SKM-1 (cell line): ENCODE measurements at regions not wholly inside any gene's neighbourhood (a gene's known extent, or its start where the extent isn't known, plus 50 kb on each side); places are given as distances from the start of the nearest gene placed in this dataset.

Experiments used
- DNase-seq: peaks from one replicate; lab custom pipeline; 2025; ENCODE audit not compliant: unreplicated experiment; lab: John Stamatoyannopoulos, UW

DNA sequence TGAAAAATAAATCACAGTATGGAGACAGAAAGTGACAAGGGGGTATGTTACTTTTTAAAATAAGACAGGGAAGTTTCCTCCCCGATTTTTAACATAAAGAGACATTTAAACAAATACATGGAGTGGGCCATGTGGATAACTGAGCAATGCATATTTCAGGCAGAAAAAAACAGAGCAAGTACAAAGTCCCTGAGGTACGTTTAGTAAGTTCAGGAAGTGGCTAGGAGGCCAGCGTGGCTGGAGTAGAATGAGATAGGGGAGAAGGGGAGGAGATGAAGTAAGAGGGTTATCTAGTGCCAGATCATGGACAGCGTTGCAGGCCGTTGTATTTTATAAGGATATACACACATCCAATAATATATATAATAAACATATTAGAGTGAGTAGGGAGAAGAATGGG lies 84.2 kb upstream of the ELL2 start:
- no peak for DNase-seq

DNA sequence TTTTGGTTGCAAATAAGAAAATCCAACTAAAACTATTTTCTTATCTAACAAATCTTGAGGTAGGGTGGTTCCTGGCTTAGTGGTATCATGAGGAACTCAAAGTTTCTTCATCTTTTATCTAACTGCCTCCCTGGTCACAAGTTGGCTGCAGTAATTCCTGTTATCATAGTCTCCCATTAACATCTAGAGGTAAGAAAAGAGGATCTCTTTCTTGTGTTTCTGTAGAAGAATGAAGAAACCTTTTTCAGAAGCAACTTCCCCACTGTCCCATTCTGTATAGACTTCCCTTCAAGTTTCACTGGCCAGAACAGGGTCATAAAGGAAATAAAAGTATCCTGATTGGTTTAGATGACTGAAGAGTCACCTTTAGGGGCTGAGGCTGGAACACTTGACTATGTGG lies 81.8 kb upstream of the ELL2 start:
- peak; percentile 87 for DNase-seq

DNA sequence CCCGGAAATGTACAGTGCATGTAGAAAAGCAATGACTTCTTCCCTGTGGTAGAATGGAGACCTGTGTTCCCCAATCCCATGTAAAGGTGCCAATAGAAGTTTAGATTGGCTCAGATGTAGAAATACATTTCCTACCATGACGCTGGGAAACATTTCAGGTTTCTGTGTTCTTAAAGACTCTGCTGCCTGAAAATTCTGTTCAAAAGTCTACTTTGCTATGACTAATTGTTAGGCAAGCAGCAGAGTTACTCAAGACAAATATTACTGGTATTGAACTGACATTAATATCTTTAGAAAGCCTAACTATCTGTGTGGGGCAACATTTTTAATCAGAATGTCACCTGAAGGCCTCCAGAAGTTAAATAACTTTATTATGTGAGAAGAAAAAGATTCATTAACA lies 75.5 kb upstream of the ELL2 start:
- DNase-seq: no peak

DNA sequence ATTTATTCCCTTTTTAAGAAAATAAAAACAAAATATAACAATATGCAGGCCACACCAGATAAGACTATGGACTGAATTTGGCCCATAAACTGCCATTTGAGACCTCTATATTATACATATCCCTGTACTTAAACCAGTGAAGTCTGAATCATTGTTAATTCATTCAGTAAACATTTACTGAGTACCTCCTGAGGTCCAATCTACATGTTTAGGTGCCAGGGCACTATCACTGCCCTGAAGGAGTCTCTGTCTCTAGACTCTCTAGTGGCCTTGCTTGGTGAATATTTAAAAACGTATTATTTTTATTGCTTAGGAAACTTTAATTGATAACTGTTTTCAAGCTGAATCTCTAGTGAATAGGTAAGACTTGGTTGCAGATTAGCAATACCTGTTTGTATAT lies 74.7 kb upstream of the ELL2 start:
- DNase-seq: no peak

DNA sequence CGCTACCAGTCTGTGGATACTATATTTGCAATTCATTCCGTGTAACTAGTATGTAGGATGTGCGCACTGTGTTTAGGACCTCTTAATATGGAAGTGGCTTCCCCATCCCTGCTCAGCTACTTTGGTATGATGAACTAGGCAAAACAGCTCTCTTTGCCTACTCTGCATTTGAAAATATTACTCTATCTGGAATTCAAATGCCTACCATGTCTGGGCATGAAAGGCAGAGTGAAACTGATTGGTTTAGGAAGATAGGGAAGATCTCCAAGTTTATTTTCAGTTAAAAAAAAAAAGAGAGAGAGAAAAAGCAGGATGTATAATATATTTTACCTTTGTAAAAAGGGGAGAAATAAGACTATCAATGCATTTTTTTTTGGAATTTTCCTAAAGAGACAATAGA lies 74.1 kb upstream of the ELL2 start:
- no peak for DNase-seq

DNA sequence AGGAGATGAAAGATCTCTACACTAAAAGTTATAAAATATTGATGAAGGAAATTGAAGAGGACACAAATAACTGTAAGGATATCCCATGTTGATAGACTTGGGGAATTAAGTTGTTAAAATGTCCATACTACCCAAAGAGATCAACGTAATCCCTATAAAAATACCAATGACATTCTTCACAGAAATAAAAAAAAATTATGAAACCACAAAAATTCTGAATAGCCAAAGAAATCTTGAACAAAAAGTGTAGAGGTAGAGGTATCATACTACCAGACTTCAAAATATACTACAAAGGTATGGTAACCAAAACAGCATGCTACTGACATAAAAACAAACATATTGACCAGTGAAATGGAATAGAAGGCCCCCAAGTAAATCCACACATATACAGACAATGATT lies 71.5 kb upstream of the ELL2 start:
- DNase-seq: no peak

DNA sequence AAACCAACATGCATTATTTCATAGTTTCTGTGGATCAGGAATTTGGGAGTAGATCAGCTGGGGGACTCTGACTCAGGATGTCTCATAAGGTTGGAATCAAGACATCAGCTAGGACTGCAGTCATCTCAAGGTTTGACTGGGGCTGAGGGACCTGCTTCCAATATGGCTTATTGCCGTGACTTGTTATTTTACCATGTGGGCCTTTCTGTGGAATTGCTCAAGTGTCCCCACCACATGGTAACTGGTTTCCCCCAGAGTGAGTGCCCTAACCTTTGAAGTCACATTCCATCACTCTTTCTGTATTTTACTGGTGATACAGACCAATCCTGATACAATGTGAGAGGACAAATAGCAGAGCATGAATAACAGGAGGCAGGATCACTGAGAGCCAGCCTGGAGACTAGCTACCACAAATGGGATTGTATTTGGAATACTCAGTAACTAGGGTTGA lies 70.2 kb upstream of the ELL2 start:
- no peak for DNase-seq

DNA sequence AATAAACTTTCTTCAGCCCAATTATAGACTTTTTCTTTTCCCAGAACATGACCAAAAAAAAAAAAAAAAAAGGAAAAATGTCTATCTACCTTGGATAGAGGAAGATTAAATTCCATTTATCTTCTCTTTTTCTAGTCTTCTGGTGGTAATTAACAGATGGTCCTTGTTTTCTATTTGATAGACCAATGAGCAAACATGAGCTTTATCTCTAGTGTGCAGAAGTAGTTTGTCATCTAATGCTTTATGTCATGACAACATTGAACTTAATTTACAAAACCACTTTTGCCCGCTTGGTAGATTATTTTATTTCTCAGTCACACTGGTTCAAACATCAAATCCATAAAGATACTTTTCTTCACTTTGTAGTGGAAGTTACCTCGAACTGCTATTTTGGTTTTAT lies 69.5 kb upstream of the ELL2 start:
- no peak for DNase-seq

DNA sequence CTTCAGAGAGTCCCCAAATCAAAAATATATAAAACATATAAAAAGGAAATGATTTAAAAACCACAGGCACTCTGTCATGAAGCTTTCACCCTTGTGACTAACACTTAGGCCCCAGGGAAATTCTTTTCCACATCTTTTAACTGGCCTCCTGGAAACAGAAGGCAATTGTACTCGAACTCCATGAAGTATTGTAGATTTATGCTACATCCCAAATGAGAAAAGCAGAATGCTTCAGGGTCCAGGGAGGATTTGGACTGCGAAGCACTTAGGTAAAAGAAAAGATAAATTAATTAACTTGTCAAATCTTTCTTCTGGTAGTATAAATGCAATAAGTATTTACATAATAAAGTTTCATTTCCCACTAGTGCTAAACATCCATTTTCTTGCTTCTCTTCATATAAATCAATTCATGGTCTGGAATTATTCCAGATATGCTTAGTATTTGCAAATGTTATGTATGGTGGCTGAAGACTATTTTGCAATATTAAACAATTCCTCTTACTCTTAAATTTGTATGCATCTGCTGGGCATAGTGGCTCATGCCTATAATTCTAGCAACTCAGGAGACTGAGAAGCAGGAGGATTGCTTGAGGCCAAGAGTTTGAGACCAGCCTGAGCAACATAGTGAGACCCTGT lies 64.9 kb upstream of the ELL2 start:
- DNase-seq: no peak

DNA sequence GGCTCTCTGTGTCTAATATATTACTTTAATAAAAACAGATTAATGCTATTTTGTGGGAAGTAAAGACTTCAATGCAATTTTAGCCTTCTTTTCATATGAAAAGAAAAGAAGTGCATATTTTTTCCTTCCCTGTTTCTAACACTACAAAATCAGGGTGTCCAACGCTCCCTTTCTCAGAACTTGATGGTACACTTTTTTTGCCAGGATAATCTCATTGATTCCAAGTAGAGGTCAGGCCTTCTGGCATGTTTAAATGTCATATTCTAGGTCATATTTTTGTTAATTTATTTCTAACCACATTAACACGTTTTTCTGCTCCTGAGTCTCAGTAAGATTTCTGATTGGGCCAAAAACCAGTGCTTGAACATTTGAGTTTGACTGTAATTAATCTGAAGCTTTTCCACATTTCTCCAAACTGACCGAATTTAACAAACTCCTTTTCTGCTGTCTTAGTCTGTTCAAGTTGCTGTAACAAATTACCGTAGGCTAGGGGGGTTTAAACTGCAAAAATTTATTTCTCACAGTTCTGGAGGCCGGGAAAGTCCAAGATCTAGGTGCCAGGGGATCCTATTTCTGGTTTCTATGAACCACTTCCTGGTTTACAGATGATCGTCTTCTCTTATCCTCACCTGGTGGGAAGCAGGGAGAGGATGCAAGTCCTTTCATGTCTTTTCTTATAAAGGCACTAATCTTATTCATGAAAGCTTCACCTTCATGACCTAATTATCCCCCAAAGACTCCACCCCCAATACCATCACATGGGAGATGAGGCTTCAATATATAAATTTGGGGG lies 63.2 kb upstream of the ELL2 start:
- DNase-seq: no peak

DNA sequence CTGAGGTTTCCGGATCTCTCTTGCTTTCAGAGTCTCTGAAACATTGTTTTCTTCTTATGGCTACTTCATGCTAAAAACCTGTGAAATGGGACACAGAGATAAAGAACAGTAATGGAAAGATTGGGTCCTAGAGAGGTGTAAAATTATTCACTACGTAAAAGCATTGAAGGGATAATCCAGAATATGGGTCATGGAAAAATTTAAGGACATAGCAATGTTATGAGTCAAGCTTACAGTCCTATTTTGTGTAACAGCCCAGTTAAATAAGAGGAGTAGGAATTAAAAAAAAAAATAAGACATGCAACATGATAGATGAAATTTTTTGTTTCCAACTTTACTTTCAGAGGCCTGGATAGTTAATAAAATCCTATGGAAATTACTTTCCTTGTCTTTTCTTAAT lies 61.9 kb upstream of the ELL2 start:
- DNase-seq: no peak

DNA sequence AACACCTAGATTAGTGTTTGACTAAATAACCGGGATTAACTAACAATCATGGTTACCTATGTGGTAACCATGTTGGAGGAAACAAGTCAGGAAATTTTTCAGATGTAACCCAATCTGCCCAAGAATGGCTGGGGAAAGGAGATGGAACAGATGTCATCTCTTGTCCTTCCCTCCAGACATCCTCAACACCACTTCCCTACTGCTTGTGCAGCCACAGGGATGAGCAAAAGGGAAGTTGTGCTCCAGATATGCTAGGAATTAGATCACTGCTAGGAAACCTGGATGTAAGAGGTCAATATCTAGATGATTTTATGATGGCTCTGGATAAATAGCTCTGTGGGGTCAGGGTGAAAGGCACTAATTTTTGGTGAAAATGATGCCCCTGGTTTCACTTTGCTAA lies 61.3 kb upstream of the ELL2 start:
- no peak for DNase-seq

DNA sequence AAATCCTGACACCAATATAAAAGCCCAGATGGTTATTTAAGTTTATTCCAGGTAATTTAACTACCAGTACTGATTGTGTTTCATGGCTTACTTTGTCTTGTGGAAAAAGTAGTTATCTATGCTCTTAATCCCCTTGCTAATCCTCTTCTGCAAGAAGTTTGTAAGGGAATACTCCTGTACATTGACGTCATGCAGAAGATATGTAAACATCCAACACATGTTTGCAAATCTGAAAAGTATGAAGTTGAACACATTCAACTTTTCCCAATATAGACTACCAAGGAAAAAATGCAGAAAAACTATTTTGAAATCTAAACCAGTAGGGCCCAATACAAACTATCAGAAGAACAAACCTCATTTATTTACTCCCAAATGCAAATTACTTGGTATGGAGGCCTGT lies 56.3 kb upstream of the ELL2 start:
- DNase-seq: no peak

DNA sequence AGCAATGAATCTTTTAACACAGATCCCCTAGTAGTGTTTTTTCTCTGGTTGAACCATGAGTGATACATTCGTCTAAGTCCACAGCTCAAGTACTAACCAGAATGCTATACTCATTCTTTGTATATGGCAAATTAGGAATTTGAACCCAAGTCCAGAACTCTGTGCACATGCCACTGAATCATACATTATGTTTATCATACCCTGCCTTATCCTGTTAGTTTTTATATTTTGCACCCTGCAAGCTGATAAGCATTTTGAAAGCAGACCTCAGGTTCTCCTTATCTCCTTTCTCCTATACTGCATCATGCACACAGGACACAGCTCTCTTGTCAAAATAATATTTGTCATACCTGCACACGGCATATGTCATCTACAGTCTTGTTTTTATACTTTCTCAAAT lies 54.6 kb upstream of the ELL2 start:
- no peak for DNase-seq

DNA sequence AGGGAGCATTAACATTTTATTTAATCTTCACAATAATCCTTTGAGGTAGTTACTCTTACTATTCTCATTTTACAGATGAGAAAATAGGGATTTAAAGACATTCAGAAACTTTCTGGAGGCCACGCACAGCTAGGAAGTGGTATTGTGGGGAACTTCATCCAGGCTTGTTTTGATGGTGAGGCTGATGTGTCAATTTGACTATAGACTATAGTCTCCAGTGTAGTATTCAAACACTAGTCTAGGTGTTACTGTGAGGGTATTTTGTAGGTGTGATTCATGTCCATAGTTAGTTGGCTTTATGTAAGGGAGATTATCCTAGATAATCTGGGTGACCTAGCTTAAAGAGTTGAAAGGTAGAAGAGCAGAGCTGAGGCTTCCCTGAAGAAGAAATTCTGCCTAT lies 54.1 kb upstream of the ELL2 start:
- DNase-seq: no peak

DNA sequence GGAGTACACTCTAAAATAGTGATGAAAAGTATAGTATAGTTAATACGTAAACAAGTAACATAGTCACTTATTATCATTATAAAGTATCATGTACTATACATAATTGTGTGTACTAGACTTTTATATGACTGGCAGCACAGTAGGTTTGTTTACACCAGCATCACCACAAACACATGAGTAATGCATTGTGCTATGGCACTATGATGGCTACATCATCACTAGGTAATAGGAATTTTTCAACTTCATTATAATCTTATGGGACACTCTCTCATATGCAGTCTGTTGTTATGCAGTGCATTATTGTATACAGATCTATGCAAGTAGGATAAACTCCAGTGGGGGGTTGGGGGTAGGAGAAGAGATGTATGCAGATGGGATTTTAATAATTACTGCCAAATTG lies 52.7 kb upstream of the ELL2 start:
- no peak for DNase-seq

DNA sequence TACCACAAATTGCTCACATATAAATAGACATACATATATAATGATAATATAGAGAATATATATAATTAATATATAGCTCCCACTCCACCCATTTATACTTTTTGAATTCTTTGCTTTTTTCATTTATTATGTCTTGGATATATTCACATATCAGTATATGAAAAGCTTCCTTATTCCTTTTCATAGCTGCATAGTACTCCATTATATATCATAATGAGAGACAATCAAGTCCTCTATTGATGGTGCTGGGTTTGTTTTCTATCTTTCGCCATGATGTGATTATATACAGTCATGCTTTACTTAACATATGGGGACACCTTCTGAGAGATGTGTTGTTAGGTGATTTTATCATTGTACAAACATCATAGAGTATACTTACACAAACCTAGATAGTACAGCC lies 51.6 kb upstream of the ELL2 start:
- no peak for DNase-seq

DNA sequence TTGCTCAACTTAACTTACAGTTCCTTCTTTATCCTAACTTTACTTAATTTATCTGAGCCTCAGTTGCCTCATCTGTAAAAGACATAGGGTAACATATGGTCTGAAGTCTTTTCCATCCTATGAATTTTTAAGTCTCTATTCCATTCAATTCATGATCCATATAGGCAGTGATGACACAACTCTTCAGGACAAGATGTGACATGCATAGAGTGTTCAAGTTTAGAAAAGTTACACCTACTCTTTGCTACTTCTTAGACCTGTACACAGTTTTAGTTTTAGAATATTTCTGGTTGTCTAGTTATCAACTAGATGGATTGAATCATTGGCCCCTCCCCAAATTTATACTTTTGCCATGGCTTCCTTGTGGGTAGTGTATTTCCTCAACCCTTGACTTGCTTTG lies 50.7 kb upstream of the ELL2 start:
- DNase-seq: no peak
